H9 (cell line): ENCODE measurements at regions not wholly inside any gene's neighbourhood (a gene's known extent, or its start where the extent isn't known, plus 50 kb on each side); places are given as distances from the start of the nearest gene placed in this dataset.

Experiments used
- DNase-seq: peaks from one replicate; pipeline ENCODE4 v3.0.0-alpha.2; 2017
- H2AFZ ChIP-seq: one replicate; pipeline ENCODE4 v1.6.1; 2013; ENCODE audit warnings: mild to moderate bottlenecking, low read length, control low read depth, moderate library complexity
- H2AK5ac ChIP-seq: 2 replicates; pipeline ENCODE4 v1.6.1; 2013; ENCODE audit warnings: low read length, control low read depth, mixed read lengths; ENCODE audit not compliant: insufficient read length
- H2BK120ac ChIP-seq: one replicate; pipeline ENCODE4 v1.6.1; 2013; ENCODE audit warnings: low read depth, mild to moderate bottlenecking, low read length, control low read depth, inconsistent platforms; ENCODE audit not compliant: poor library complexity, severe bottlenecking
- H2BK12ac ChIP-seq: 2 replicates; pipeline ENCODE4 v1.6.1; 2013; ENCODE audit warnings: low read length, control low read depth, mixed read lengths, low read depth; ENCODE audit not compliant: insufficient read length
- H2BK15ac ChIP-seq: 2 replicates; pipeline ENCODE4 v1.6.1; 2013; ENCODE audit warnings: low read depth, low read length, control low read depth
- H2BK20ac ChIP-seq: one replicate; pipeline ENCODE4 v1.6.1; 2013; ENCODE audit warnings: low read depth, mild to moderate bottlenecking, low read length, control low read depth, inconsistent platforms; ENCODE audit not compliant: poor library complexity, severe bottlenecking
- H2BK5ac ChIP-seq: 2 replicates; pipeline ENCODE4 v1.6.1; 2013; ENCODE audit warnings: low read length, control low read depth, mixed read lengths; ENCODE audit not compliant: insufficient read length
- H3K14ac ChIP-seq: 2 replicates; pipeline ENCODE4 v1.6.1; 2013; ENCODE audit warnings: low read length, control low read depth; ENCODE audit not compliant: insufficient read depth
- H3K18ac ChIP-seq: 2 replicates; pipeline ENCODE4 v1.6.1; 2013; ENCODE audit warnings: low read depth, mild to moderate bottlenecking, mixed read lengths, low read length, control low read depth; ENCODE audit not compliant: insufficient read length
- H3K23ac ChIP-seq: 2 replicates; pipeline ENCODE4 v1.6.1; 2013; ENCODE audit warnings: low read length, control low read depth, mixed read lengths, low read depth; ENCODE audit not compliant: insufficient read length
- H3K23me2 ChIP-seq: 2 replicates; pipeline ENCODE4 v1.6.1; 2013; ENCODE audit warnings: low read depth, mild to moderate bottlenecking, mixed read lengths, low read length, control low read depth; ENCODE audit not compliant: insufficient read length, poor library complexity, severe bottlenecking
- H3K27ac ChIP-seq: 2 replicates; pipeline ENCODE4 v1.5.1; 2013; ENCODE audit warnings: low read length, control low read depth, mixed read lengths, low read depth; ENCODE audit not compliant: insufficient read length
- H3K27me3 ChIP-seq: 2 replicates; pipeline ENCODE4 v1.6.1; 2013; ENCODE audit warnings: low read length, control low read depth, inconsistent platforms; ENCODE audit not compliant: insufficient read depth
- H3K4ac ChIP-seq: 2 replicates; pipeline ENCODE4 v1.6.1; 2013; ENCODE audit warnings: low read depth, mild to moderate bottlenecking, control low read depth, inconsistent platforms, low read length, moderate library complexity
- H3K4me1 ChIP-seq: 2 replicates; pipeline ENCODE4 v1.6.1; 2013; ENCODE audit warnings: low read length, control low read depth, inconsistent platforms; ENCODE audit not compliant: insufficient read depth
- H3K4me2 ChIP-seq: 2 replicates; pipeline ENCODE4 v1.6.1; 2013; ENCODE audit warnings: low read length, control low read depth, mixed read lengths; ENCODE audit not compliant: insufficient read length, insufficient read depth
- H3K56ac ChIP-seq: 2 replicates; pipeline ENCODE4 v1.6.1; 2013; ENCODE audit warnings: low read depth, mild to moderate bottlenecking, mixed read lengths, low read length, control low read depth; ENCODE audit not compliant: insufficient read length
- H3K79me1 ChIP-seq: 2 replicates; pipeline ENCODE4 v1.6.1; 2013; ENCODE audit warnings: low read depth, mild to moderate bottlenecking, moderate library complexity, low read length, control low read depth, inconsistent platforms; ENCODE audit not compliant: insufficient read depth, poor library complexity, severe bottlenecking
- H3K79me2 ChIP-seq: 2 replicates; pipeline ENCODE4 v1.6.1; 2013; ENCODE audit warnings: low read length, control low read depth, inconsistent platforms; ENCODE audit not compliant: insufficient read depth
- H3K9ac ChIP-seq: 2 replicates; pipeline ENCODE4 v1.6.1; 2013; ENCODE audit warnings: low read length, control low read depth, mixed read lengths; ENCODE audit not compliant: insufficient read length; ENCODE audit errors: extremely low read depth
- H3K9me3 ChIP-seq: one replicate; pipeline ENCODE4 v1.6.1; 2013; ENCODE audit warnings: low read depth, low read length, inconsistent platforms; ENCODE audit not compliant: control insufficient read depth
- H3T11ph ChIP-seq: one replicate; pipeline ENCODE4 v1.6.1; 2013; ENCODE audit warnings: mild to moderate bottlenecking, low read length, control low read depth, inconsistent platforms
- H4K20me1 ChIP-seq: one replicate; pipeline ENCODE4 v1.6.1; 2013; ENCODE audit not compliant: control insufficient read depth, insufficient read length, insufficient read depth
- H4K5ac ChIP-seq: 2 replicates; pipeline ENCODE4 v1.6.1; 2013; ENCODE audit warnings: low read depth, mild to moderate bottlenecking, mixed read lengths, low read length, control low read depth; ENCODE audit not compliant: insufficient read length
- H4K8ac ChIP-seq: replicated peaks from 2 replicates; pipeline ENCODE4 v1.6.1; 2013; ENCODE audit warnings: low read length, control low read depth, mixed read lengths, low read depth; ENCODE audit not compliant: insufficient read length
- H4K91ac ChIP-seq: 2 replicates; pipeline ENCODE4 v1.6.1; 2013; ENCODE audit warnings: low read depth, mild to moderate bottlenecking, moderate library complexity, mixed read lengths, low read length, control low read depth; ENCODE audit not compliant: insufficient read length
- H3K27ac Mint-ChIP-seq, 3 experiments: 2 replicates in 2 of 3; 3 replicates in 1 of 3; pipeline ENCODE4 v1.8.0; 2020 to 2021; ENCODE audit warnings: mixed read lengths in 3 of 3, mild to moderate bottlenecking in 1 of 3, moderate library complexity in 1 of 3
- H3K27me3 Mint-ChIP-seq: 2 replicates; pipeline ENCODE4 v1.8.0; 2021; ENCODE audit warnings: low read depth, mild to moderate bottlenecking, moderate library complexity, mixed read lengths
- H3K36me3 Mint-ChIP-seq, 3 experiments: 2 replicates in 2 of 3; 3 replicates in 1 of 3; pipeline ENCODE4 v1.8.0; 2020 to 2021; ENCODE audit warnings: low read depth in 3 of 3, mixed read lengths in 3 of 3; ENCODE audit not compliant: insufficient read depth in 1 of 3
- H3K4me1 Mint-ChIP-seq, 2 experiments: 2 replicates each; pipeline ENCODE4 v1.8.0; 2020; ENCODE audit warnings: mixed read lengths in 2 of 2
- H3K4me3 Mint-ChIP-seq, 2 experiments: 2 replicates in 1 of 2; 3 replicates in 1 of 2; pipeline ENCODE4 v1.8.0; 2020 to 2021; ENCODE audit warnings: mild to moderate bottlenecking in 2 of 2, mixed read lengths in 2 of 2, moderate library complexity in 1 of 2
- H3K9me3 Mint-ChIP-seq, 2 experiments: 2 replicates in 1 of 2; 3 replicates in 1 of 2; pipeline ENCODE4 v1.8.0; 2020; ENCODE audit warnings: mild to moderate bottlenecking in 2 of 2, mixed read lengths in 2 of 2, moderate library complexity in 1 of 2
- CTCF ChIP-seq: fragments of 200-600 bp; sonication (generic); conservative IDR thresholded peaks from 3 replicates; pipeline ENCODE4 v1.8.0; 2021; ENCODE audit warnings: antibody characterized with exemption, mild to moderate bottlenecking
- WGBS: extraction: QIAGEN DNeasy Blood & Tissue Kit; methylation state at CpG from one replicate; pipeline ENCODE4 v1.1.7; 2013; ENCODE audit warnings: missing lambda C conversion rate, low lambda C conversion rate, mixed read lengths; ENCODE audit not compliant: insufficient read length; ENCODE audit errors: extremely low coverage; 5-methylcytosine and 5-hydroxymethylcytosine counted together

GRCh38 chr12:5154091-5154490 is 110.4 kb downstream of the KCNA5 start:
- H3K23ac ChIP-seq = no peak overlapping the region
- H2BK15ac ChIP-seq = no peak overlapping the region
- no peak overlapping the region for H4K8ac ChIP-seq
- no peak overlapping the region for H3K4me2 ChIP-seq
- H2BK5ac ChIP-seq = no peak overlapping the region
- no peak overlapping the region for H3K56ac ChIP-seq
- Mint-ChIP-seq H3K27ac (no peak overlapping the region), H3K4me3 (no peak overlapping the region), H3K36me3 (no peaks in the 10 kb centered on the region), H3K4me1 (peaks cover 10 to 12% of the 10 kb centered on the region in 2 experiments), H3K27me3 (no peaks in the 10 kb centered on the region; the same call in 1 of the 2 replicates), H3K9me3 (no peaks in the 10 kb centered on the region)
- no peak overlapping the region for H2AFZ ChIP-seq
- no peaks in the 10 kb centered on the region for H4K20me1 ChIP-seq
- no peak overlapping the region for H2BK12ac ChIP-seq
- no peak overlapping the region for H4K91ac ChIP-seq
- no peak overlapping the region for H3K4ac ChIP-seq
- no peak overlapping the region for H2BK120ac ChIP-seq
- peak; percentile 45; the same call in 2 of the 3 replicates for TF ChIP-seq CTCF
- H3K79me2 ChIP-seq = peaks cover under 1% of the 10 kb centered on the region
- H3K27me3 ChIP-seq = no peaks in the 10 kb centered on the region
- no peak overlapping the region for H3K27ac ChIP-seq
- no peak overlapping the region for H3T11ph ChIP-seq
- no peak overlapping the region for H4K5ac ChIP-seq
- H3K14ac ChIP-seq = no peak overlapping the region
- H3K23me2 ChIP-seq = no peaks in the 10 kb centered on the region
- no peaks in the 10 kb centered on the region for H3K9me3 ChIP-seq
- no peak overlapping the region for H3K9ac ChIP-seq
- no peak overlapping the region for H3K18ac ChIP-seq
- WGBS = no CpG with 5 or more reads among the region's 5 CpGs
- H3K4me1 ChIP-seq = 0 out of 2 replicates have a peak, but pooled peaks cover 2% of the 10 kb centered on the region
- no peak overlapping the region for H2BK20ac ChIP-seq
- DNase-seq = peak; percentile 80
- H2AK5ac ChIP-seq = no peak overlapping the region
- H3K79me1 ChIP-seq = no peaks in the 10 kb centered on the region
